Hypothalamus (tissue), 51 donors: ENCODE measurements at regions not wholly inside any gene's neighbourhood (a gene's known extent, or its start where the extent isn't known, plus 50 kb on each side); places are given as distances from the start of the nearest gene placed in this dataset.

Source experiments
- DNase-seq, 51 donors: peaks; one replicate each; lab custom pipeline; 2025; lab: John Stamatoyannopoulos, UW

GRCh38 chr5:54626407-54626806, 108.8 kb downstream of the SNX18 start:
- DNase-seq, result no peak

GRCh38 chr5:54624805-54625568, 107.4 kb downstream of the SNX18 start:
- no peak for DNase-seq

- peak in 7 of 51 donors; percentile 1 to 32 (median 14) for DNase-seq
These were observed 104.2 kb downstream of the SNX18 start for GRCh38 chr5:54621709-54622108.

- DNase-seq, result no peak
These were observed 103.5 kb downstream of the SNX18 start for GRCh38 chr5:54621048-54621447.

- no peak for DNase-seq
These were observed 102.8 kb downstream of the SNX18 start for GRCh38 chr5:54620141-54620933.

GRCh38 chr5:54619731-54620130, 102.2 kb downstream of the SNX18 start:
- no peak for DNase-seq

- DNase-seq, result no peak
These were observed 99.1 kb downstream of the SNX18 start for GRCh38 chr5:54616518-54617220.

- DNase-seq, result peak in 1 of 51 donors; percentile 14
These were observed 98.5 kb downstream of the SNX18 start for GRCh38 chr5:54616031-54616430.

- DNase-seq, result no peak
These were observed 97.8 kb downstream of the SNX18 start for GRCh38 chr5:54615381-54615780.

GRCh38 chr5:54612711-54613110, 95.2 kb downstream of the SNX18 start:
- no peak for DNase-seq

- no peak for DNase-seq
These were observed 93.9 kb downstream of the SNX18 start for GRCh38 chr5:54611290-54611951.

- DNase-seq, result no peak
These were observed 92.8 kb downstream of the SNX18 start for GRCh38 chr5:54610197-54610944.

- DNase-seq, result no peak
These were observed 91.0 kb downstream of the SNX18 start for GRCh38 chr5:54608423-54609085.

- DNase-seq, result no peak
These were observed 89.4 kb downstream of the SNX18 start for GRCh38 chr5:54607006-54607405.

GRCh38 chr5:54603372-54603771, 85.8 kb downstream of the SNX18 start:
- DNase-seq, result no peak

GRCh38 chr5:54602475-54602874, 84.9 kb downstream of the SNX18 start:
- no peak for DNase-seq

- no peak for DNase-seq
These were observed 84.1 kb downstream of the SNX18 start for GRCh38 chr5:54601411-54602230.
